NCI-H446 treated with DMSO at 0.1 percent for 48 hours (cell line): ENCODE measurements at regions not wholly inside any gene's neighbourhood (a gene's known extent, or its start where the extent isn't known, plus 50 kb on each side); places are given as distances from the start of the nearest gene placed in this dataset.
"Not testable (repeated sequence)": the region's sequence is repeated elsewhere in the genome, so short reads cannot be mapped to it uniquely, and the experiment has no call there.

Experiments
- DNase-seq: peaks from one replicate; lab custom pipeline; 2025; lab: John Stamatoyannopoulos, UW

DNA sequence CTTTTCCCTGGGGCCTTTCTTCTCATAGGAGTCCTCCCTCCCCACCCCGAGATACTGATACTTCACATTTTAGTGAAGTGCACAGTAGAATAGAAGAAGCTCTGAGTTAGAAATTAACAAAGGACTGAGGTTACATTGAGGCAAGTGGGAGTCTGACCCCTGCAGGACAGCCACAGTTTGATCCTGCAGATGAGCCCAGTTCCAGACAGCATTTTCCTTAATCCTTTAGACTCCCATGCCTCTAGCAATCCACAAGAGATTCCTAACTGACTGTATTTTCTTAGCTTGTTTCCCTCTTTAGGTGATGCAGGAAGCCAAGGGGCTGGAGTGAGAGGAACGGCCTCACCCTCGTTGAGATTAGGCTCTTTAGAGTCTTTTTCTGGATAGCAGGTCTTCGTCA, 204.0 kb downstream of the CYRIA start:
- no peak for DNase-seq

DNA sequence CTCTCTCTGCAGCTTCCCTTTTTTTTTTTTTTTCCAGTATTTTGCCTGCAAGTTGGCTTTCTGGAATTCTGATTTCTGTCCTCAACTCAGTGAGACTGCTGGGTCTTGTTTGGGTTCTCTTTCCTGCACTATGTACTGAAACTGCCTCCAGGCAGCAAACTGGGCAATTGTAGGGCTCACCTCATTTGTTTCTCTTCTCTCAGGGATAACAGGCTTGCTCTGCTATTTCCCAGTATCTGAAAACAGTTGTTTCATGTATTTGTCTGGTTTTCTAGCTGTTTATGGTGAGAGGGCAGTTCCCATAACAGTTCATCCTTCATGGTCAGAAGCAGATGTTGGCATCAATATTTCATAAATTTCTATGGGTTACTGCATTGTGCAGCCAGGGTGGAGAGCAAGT, 206.0 kb downstream of the CYRIA start:
- no peak for DNase-seq

DNA sequence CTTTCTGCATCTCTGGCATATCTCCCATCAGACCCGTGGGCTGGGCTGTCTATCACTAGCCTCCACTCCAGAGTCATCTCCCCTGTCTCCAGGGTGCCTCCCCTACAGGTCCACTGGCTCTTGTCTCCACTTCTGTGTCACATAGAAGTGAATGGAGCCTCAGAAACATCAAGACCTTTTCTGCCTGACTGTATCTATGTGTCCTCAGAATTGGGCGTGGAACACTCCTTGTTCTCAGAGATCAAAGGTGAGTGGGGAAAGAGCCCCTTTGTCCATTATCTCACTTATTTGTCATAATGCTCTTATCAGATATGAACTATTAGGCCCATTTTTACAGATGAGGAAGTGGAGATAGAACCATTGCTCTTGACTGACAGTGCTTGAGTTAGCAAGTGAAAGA, 211.0 kb downstream of the CYRIA start:
- no peak for DNase-seq

DNA sequence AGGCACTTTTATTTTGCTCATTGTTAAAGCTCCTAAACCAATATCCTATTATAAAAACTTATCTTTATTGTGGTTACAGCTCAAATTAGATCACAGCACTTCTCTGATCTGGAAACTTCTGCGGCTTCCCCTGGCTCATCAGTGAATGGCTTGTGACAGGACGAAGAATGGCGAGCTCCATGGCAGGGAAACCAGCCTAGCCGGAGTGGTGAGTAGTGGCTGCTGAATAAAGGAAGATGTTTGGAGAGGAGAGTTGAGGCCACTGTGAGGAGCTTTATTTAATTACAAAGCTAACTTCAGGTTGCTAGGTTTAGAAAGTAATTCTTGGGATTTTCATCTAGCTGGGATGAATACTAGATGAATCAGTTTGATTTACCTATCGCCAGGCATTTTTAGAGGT, 213.5 kb downstream of the CYRIA start:
- no peak for DNase-seq

DNA sequence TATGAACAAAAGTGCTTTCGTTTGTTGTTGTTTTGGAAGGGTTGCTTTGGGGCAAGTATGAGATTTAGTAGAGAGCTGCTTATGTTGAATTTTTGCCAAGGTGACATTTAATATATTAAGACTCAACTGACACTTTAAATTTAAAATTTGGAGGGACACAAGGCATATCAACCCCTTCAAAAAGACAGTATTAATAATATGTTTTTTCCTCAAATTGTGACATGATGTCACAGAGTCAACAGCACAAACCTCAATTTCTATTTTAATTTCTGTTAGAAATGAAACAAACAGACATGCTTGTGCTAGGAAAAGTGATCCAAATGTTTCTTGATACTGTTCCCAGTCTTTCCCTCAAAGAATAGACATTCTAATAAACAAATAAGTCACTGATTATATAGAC, 218.9 kb downstream of the CYRIA start:
- no peak for DNase-seq

DNA sequence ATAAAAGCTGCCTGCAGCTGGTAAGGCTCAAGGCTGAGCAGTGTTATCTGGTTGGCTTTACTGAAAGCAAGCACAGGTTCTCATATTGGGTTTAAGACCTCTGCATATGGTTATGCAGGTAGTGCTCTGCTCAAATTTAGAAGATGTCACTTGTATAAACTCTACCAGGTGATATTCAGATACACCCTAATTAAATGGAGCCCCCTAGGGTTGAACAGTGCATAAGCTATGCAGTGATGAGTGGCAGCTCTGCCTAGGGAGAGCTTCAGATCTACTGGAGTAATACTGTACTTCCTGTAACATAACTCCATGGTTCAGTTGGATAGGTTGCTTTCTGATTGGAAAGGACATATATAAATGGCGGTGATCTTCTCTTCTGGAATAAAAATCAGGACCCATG, 222.7 kb downstream of the CYRIA start:
- DNase-seq: no peak

DNA sequence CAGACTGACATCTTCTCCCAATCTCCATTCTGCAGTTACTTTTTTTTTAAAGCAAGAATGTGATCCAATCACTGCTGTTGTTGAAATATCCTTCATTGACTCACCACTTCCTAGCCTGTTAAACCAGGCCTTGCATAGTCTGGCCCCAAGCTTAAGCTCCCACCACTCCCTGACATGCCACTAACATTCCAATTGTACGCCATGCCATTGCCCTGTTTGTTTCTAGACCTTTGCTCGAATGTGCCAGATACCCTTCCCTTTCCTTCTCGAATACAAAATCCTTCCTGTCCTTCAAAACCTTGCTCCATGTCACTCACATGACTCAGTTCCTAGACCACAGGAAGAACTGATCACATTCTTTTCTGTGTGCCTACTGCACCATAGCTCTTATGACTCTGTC, 224.2 kb downstream of the CYRIA start:
- DNase-seq: no peak

DNA sequence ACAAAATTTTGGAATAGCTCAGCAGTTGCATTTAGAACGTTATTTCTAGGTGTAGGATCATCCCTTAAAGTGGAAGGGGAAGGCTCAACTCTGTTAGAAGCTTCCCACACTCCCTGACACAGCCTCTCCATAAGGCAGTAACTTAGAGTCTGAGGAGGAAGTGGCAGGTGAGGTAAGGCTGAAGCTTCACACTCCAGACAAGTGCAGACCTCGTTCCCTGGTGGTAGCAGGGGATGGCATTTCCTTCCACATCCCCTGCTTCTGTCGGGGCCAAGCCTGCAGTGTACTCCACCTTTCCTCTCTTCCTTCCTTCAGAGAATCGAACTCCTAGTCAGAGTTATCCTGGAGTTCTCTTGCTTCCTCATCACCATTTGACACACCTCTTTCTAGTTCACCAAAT, 224.7 kb downstream of the CYRIA start:
- DNase-seq: no peak

DNA sequence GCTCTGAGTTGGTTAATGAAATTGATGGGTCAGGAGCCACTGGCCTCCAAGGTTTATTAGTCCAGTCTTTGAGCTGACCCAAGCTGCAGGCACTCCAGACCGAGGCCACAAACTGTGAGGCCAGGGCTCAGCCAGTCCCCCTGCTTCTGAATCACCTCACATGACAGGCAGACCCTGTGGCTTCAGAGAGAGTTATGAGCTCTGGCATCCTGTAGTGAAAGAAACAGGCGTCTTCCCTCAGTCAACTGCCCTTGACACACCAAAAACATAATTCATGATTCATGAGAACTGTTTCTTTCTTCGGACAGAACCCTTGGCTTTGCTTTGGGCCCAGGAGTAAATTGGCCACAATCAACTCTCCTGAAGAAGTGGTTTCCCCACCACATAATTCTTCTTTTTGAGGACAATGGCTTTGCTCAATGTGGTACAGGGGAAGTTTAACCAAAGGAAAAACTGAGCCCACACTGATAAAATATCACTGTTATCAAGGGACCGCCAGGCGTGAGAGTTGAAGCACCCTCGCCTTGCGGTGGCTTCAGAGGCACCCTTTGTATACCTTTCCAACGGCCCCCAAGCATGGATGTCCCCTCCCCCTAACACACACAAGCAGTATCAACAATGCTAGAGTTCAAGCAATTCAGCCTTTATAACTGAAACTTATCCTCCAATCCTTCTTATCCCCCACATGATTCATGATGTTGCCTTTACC, 226.9 kb downstream of the CYRIA start:
- DNase-seq: no peak

DNA sequence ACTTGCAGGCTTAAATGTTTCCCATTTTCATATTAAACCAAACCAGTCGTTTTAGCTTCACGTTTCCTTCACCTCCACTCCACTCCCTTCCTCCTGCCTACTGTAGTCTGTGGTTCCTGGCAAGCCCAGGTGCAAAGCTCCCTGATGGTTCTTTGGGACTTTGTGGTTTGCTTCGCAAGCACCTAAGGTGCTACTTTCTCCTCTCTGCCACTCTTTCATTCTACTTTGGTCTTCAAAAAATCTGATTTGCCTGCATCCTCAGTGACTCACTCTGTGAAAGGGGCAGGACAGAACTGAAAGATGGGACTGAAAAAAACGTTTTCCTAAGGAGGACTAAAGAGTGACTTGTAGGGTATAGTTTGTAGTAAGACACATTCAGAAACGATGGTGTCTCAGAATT, 228.4 kb downstream of the CYRIA start:
- no peak for DNase-seq

DNA sequence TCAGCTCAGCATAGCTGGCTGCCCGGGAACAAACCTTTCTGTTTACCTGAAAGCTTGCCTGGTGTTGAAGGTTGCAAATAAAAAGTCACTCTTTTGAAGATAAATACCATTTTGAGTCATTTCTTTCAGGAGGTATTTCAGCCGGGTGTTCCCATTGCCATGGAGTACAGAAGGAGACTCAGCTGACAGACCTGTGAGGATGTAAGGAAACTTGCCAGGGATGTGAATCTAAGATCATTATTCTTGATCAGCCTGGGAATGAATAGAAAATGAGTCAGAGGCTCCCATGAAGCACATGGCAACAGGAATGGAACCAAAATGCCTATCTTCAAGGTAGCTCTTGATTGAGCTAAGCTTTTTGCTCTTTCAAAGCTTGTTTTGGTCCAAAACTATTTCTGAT, 231.2 kb downstream of the CYRIA start:
- no peak for DNase-seq

DNA sequence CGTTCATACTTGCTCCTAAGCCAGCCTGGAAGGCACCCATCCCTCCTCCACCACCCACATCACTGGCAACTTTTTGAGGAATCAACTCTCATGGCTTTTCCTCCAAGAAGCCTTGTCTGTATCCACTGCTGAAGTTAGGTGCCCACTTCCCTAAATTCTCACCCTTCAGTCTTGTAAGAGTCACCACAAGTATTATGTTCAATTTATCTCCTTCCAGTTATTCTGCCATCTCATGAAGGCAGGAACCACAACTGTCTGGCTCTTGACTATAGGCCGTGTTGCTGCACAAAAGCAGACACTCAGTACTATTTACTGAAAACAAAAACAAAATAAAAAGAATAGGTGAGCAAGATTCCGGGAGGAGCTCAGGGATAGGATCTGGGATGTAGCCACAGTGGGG, 234.8 kb downstream of the CYRIA start:
- DNase-seq: no peak

DNA sequence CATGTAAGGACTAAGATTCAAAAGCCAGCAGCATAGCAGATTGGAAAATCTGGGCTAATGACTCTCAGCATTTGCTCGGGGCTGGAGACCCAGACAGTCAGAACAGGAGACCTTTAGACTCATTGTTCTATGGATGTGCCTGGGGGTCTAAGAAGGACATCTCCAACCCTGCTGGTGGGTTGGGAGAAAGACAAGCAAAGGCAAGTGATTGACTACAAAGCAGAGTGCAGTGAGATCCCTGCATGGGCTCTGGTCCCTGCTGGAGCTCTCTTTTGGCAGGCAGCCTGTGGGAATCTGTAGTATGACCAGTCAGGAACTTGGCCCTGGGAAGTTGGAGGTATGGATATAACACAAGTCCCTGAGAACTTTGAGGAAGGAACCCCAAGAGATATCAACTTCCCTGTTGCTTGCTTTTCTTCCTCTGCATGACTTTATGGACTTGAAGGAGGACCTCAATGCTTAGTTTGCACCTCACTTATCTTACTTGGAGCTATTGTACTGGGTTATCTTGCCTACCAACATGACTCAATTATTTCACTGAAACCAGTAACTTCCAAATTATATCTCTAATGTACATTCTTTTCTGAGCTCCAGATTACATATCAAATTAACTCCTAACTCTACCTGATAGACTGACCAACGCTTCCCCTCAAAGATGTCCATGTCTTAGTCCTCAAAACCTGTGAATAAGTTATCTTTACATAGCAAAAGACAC, 236.0 kb downstream of the CYRIA start:
- DNase-seq: no peak

DNA sequence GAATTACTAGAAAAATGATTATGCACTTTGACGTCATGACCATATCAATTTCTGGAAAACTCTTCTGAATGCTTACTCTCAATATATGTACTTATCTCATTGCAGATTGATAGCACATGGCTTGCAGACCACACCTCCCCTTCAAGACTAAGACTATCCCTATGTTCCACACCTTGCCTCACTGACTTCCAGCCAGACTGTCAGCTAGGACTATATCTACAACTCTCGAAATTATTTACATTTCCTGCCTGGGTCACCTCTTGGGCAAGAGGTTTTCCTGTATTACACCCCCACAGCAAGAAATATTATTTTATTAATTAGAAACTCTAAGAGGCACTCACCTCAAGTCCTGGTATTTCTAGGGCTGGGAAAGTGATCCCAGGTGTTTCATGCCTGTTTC, 236.6 kb downstream of the CYRIA start:
- no peak for DNase-seq

DNA sequence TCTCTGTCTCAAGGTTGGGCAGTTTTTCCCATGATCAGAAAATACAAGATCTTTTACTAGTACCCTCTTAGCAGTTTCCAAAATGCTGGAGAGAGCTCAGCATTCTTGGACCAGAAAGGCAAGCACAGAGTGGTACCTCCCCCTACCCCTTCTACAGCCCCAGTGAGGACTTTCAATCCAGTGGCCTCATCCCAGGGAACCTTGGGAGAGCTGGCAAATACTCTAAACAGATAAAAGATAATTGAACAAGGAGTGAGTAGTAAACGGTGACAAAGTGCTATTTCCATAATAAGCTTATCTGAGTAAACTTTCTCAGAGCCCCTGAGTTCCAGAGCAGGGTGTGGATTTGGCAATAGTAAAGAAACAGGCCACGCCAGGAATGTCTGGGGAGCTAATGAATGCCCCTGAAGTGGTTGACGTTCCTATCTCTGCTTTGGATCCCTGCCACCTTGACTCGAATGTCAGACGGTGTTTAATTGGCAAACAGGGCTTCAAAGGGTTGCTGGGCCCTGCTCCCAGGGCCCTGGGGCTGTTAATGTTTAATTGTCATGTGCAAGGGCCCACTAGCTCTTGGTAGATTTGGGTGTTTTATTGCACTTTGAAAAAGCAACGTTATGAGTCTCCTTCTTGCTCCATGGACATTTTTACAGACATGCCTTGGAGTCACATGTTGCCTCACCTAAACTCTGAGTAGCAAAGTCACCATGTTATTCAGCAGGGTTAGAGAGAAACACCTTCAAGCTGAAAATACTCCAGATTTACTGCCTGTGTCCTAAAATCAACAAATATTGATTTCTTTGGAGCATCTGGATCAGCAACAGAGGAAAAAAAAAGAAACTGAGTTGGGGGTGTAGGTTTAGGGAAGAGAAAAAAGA, 239.9 kb downstream of the CYRIA start:
- no peak for DNase-seq

DNA sequence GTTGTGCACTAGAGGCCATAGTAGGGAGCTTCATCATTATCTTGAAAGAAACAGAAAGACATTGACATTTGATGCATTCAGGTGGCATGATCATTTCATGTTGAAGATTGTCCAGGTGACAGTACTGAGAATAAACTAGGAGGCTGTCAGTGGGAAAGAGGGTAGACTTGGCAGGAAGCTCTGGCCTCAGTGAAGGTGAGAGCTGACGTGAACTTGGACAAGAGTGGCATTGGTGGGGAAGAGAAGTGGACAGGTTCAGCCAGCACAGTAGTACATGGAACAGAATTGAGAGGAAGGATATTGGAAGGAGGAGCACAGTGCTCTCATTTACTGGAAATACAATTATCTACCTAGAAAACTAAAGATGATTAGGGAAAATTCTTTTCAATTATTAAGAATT, 245.2 kb downstream of the CYRIA start:
- DNase-seq: no peak

DNA sequence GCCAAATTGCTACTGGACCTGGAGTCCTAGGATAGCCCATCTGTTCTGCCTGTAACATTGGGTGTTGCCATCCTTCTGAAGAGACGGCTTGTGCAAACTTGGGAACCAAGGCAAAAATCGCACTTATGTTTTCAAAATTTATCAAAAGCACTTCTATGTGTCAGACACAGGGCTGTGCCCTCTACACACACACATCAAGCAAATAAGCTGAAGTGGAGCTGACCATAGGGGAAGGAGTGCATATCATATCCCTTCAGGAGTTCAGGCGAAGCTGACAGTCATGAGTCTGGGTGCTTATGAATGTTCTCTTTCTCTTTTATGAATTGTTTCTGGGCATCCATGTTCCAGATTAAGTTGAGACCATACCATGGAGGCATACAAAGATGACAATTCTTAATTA, 247.9 kb downstream of the CYRIA start:
- no peak for DNase-seq

DNA sequence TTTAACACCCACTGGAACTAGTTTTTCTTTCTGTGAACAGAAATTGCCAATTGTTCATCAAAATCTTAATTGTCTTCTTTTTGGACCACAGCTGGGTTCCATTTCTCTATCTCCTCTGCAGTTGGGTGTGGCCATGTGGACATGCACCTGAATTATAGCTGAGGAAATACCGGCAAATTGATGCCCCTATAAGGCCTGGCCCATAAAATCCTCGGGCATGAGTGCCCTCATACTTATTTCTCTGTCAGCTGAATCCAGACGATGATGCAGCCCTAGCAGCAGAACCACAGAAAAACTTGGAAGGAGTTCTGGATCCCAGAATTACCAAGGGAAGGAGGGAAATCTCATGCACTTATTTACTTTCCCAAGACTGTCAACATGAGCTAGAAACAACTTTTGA, 249.0 kb downstream of the CYRIA start:
- DNase-seq: no peak

DNA sequence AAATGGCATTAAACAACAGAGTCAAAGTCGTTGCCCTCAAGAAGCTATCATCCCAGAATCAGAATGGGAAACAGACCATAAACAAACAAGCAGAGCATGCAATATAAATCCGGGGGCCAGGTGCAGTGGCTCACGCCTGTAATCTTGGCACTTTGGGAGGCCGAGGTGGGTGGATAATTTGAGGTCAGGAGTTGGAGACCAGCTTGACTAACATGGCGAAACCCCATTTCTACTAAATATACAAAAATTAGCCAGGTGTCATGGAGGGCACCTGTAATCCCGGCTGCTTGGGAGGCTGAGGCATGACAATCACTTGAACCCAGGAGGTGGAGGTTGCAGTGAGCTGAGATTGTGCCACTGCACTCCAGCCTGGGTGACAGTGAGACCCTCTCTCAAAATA, 249.8 kb downstream of the CYRIA start:
- DNase-seq: not testable (repeated sequence)

DNA sequence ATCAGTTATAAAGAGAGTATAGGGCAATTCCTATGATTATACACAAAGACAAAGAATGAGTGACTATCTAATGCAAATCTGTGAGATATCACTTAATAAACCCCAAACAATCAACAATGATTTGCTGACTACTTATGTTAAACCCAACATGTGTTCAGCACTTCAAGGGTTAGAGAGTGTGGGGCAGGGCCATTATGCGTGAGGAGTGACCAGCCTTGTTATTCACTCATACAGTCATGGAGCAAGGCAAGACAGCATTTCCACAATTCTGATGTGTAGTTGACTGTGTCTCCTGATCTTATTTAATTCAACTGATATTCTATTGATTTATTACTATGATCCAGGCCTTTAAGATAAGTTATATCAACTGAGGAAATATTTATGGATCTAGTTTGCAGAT, 251.7 kb downstream of the CYRIA start:
- DNase-seq: no peak

DNA sequence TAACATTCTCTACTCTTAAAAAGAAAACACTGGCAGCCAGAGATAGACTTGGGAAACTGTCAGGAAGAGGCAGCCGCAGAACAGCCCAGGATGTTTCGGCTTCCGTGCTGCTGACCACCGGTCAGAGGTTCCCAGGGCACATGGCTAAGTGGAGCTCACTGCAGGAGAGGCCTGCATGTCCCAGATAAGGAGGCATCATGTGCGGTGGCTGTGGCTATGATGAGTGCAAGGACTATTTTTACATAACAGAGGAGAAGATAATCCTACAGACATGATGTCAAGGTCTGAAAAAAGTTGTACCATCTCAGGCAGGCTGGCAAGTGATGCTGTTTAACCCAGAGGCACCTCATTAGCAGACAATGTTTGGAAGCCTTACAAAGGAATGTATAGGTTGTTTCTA, 252.3 kb downstream of the CYRIA start:
- DNase-seq: no peak

DNA sequence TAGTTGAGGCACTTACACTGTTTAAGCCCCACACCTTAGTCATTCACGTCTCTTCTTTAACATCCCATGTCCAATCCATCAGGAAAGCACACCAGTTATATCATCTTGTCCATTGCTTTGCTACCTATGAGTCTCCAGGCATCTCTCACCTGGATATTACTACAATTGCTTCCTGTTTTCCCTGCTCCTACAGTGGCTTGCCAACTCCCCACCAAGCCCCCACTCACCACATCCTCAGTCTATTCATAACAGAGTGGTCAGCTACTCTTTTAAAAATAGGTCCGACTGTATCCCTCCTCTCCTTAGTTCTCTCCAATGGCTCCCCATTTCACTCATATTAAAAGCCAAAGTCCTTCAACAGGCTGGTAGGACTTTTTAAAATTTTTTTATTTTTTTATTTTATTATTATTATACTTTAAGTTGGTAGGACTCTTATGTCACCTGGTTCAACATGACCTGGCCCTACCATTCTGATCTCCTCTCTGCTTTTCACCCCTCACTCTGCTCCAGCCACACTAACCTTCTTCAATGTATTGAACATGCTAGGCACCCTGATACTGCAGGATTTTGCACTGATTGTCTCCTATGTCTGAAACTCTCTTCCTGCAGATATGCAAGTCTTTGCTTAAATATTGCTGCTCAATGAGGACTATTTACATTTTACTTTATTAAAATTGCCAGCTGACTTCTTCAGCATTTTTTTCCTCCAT, 253.2 kb downstream of the CYRIA start:
- DNase-seq: no peak
